Stimulated activated naive CD8-positive, alpha-beta T cell treated with anti-CD3 and anti-CD28 coated beads, Interleukin-15, Interleukin-2, amounts not matched to agents 100 U/mL and 50 U/mL, for 24 hours (primary cell): ENCODE measurements at regions not wholly inside any gene's neighbourhood (a gene's known extent, or its start where the extent isn't known, plus 50 kb on each side); places are given as distances from the start of the nearest gene placed in this dataset.
"Not testable (repeated sequence)": the region's sequence is repeated elsewhere in the genome, so short reads cannot be mapped to it uniquely, and the experiment has no call there.

ENCODE experiments used
- ATAC-seq: fragments of 150-1000 bp; cut with Tn5 transposase; one replicate; pipeline ENCODE4 v1.10.0; 2021
- DNase-seq: peaks from one replicate; pipeline ENCODE4 v3.0.0; 2021

GRCh38 chrX:102784550-102784949 lies 64.0 kb downstream of the GPRASP3 start:
- no peak for DNase-seq
- ATAC-seq: no peak

- DNase-seq (no peak), ATAC-seq (no peak)
Observed at GRCh38 chrX:102787283-102787682, 66.7 kb downstream of the GPRASP3 start.

- DNase-seq: no peak
- no peak for ATAC-seq
Observed at GRCh38 chrX:102808336-102808735, 87.8 kb downstream of the GPRASP3 start.

GRCh38 chrX:102818269-102818668 lies 97.7 kb downstream of the GPRASP3 start:
- ATAC-seq, DNase-seq: not testable (repeated sequence)

GRCh38 chrX:102832661-102833060 lies 104.4 kb upstream of the RAB40AL start:
- no peak for DNase-seq
- no peak for ATAC-seq

GRCh38 chrX:102833136-102833535 lies 103.9 kb upstream of the RAB40AL start:
- no peak for DNase-seq
- no peak for ATAC-seq

- ATAC-seq (no peak), DNase-seq (no peak)
Observed at GRCh38 chrX:102835504-102836146, 101.4 kb upstream of the RAB40AL start.

GRCh38 chrX:102837847-102838246 lies 99.2 kb upstream of the RAB40AL start:
- ATAC-seq (no peak), DNase-seq (no peak)

- no peak for ATAC-seq
- DNase-seq: no peak
Observed at GRCh38 chrX:102840871-102841705, 96.0 kb upstream of the RAB40AL start.

GRCh38 chrX:102841706-102842003 lies 95.4 kb upstream of the RAB40AL start:
- ATAC-seq (no peak), DNase-seq (no peak)

GRCh38 chrX:102845020-102845419 lies 92.1 kb upstream of the RAB40AL start:
- DNase-seq (no peak), ATAC-seq (no peak)

- ATAC-seq: no peak
- DNase-seq: no peak
Observed at GRCh38 chrX:102846544-102847236, 90.4 kb upstream of the RAB40AL start.

- ATAC-seq: no peak
Observed at GRCh38 chrX:102847362-102847761, 89.7 kb upstream of the RAB40AL start.

GRCh38 chrX:102849396-102849795 lies 87.7 kb upstream of the RAB40AL start:
- no peak for DNase-seq
- no peak for ATAC-seq

More at GRCh38 chrX:102847362-102847761, 89.7 kb upstream of the RAB40AL start:
- no peak for DNase-seq

GRCh38 chrX:102858826-102859549 lies 78.1 kb upstream of the RAB40AL start:
- ATAC-seq: not testable (repeated sequence)

GRCh38 chrX:102859550-102859871 lies 77.6 kb upstream of the RAB40AL start:
- no peak for ATAC-seq
- DNase-seq: no peak

More at GRCh38 chrX:102858826-102859549, 78.1 kb upstream of the RAB40AL start:
- DNase-seq: not testable (repeated sequence)

- ATAC-seq (no peak), DNase-seq (no peak)
Observed at GRCh38 chrX:102860235-102860634, 76.8 kb upstream of the RAB40AL start.

- peak; percentile 77 for DNase-seq
- ATAC-seq: peak; percentile 57
Observed at GRCh38 chrX:102863735-102864134, 73.3 kb upstream of the RAB40AL start.

- DNase-seq (no peak), ATAC-seq (no peak)
Observed at GRCh38 chrX:102866981-102867656, 70.0 kb upstream of the RAB40AL start.

- DNase-seq (no peak), ATAC-seq (no peak)
Observed at GRCh38 chrX:102883491-102883890, 53.6 kb upstream of the RAB40AL start.
